OCI-LY7 (cell line): ENCODE measurements at regions not wholly inside any gene's neighbourhood (a gene's known extent, or its start where the extent isn't known, plus 50 kb on each side); places are given as distances from the start of the nearest gene placed in this dataset.

Source experiments
- BruUV-seq: library from RNA; stranded (reverse); fragments of 400-500 nt; replicated peaks from 2 replicates; lab custom pipeline; 2021; lab: Mats Ljungman, UMichigan
- CTCF ChIA-PET: fragments of 300-600 bp; sonication (Branson Sonifier 250); formaldehyde crosslinking; loops from one replicate; lab custom pipeline; 2022; ENCODE audit warnings: antibody characterized with exemption; ENCODE audit not compliant: unreplicated experiment; lab: Charles Lee
- POLR2A ChIA-PET: fragments of 300-600 bp; sonication (Branson Sonifier 250); formaldehyde crosslinking; loops from one replicate; lab custom pipeline; 2022; ENCODE audit warnings: antibody characterized with exemption; lab: Charles Lee
- DNase-seq: peaks from one replicate; pipeline ENCODE4 v3.0.0-alpha.2; 2015; ENCODE audit warnings: low spot score
- H2AFZ ChIP-seq: fragments of 200-600 bp; sonication (generic), shearing (Covaris generic); 2 replicates; pipeline ENCODE4 v1.6.1; 2014; ENCODE audit warnings: mild to moderate bottlenecking, antibody characterized with exemption, low read length, moderate library complexity
- H3K27ac ChIP-seq: fragments of 200-600 bp; sonication (generic); 2 replicates; pipeline ENCODE4 v1.5.1; 2014; ENCODE audit warnings: mixed run types, low read depth, mild to moderate bottlenecking, moderate library complexity, low read length, inconsistent platforms; ENCODE audit not compliant: poor library complexity, severe bottlenecking
- H3K36me3 ChIP-seq: fragments of 200-600 bp; sonication (generic); 2 replicates; pipeline ENCODE4 v1.6.1; 2014; ENCODE audit warnings: mild to moderate bottlenecking, antibody characterized with exemption, low read length, moderate library complexity, mixed read lengths; ENCODE audit not compliant: insufficient read depth
- H3K4me1 ChIP-seq: fragments of 200-600 bp; sonication (generic); 2 replicates; pipeline ENCODE4 v1.5.1; 2014; ENCODE audit warnings: mild to moderate bottlenecking, low read length; ENCODE audit not compliant: insufficient read depth, poor library complexity, severe bottlenecking
- H3K4me2 ChIP-seq: fragments of 200-600 bp; sonication (generic); 2 replicates; pipeline ENCODE4 v1.6.1; 2014; ENCODE audit warnings: mild to moderate bottlenecking, low read length
- H3K4me3 ChIP-seq: fragments of 200-600 bp; sonication (generic); 2 replicates; pipeline ENCODE4 v1.5.1; 2014; ENCODE audit warnings: mild to moderate bottlenecking, low read depth, low read length; ENCODE audit not compliant: poor library complexity, severe bottlenecking
- H3K79me2 ChIP-seq: fragments of 200-600 bp; sonication (generic); 2 replicates; pipeline ENCODE4 v1.6.1; 2016; ENCODE audit warnings: low read depth, mild to moderate bottlenecking, low read length, moderate library complexity, mixed read lengths; ENCODE audit not compliant: insufficient read depth
- H3K9me2 ChIP-seq: fragments of 200-600 bp; sonication (generic); 2 replicates; pipeline ENCODE4 v1.6.1; 2016; ENCODE audit warnings: mild to moderate bottlenecking, low read length, mixed read lengths; ENCODE audit not compliant: insufficient read depth
- H3K9me3 ChIP-seq: fragments of 200-600 bp; sonication (generic); 2 replicates; pipeline ENCODE4 v1.6.1; 2014; ENCODE audit warnings: mild to moderate bottlenecking, mixed run types, low read length, mixed read lengths
- H4K20me1 ChIP-seq: fragments of 200-600 bp; sonication (generic); 2 replicates; pipeline ENCODE4 v1.6.1; 2014; ENCODE audit warnings: mild to moderate bottlenecking, antibody characterized with exemption, low read length, moderate library complexity, mixed read lengths; ENCODE audit not compliant: insufficient read depth
- EZH2phosphoT487 ChIP-seq: fragments of 200-600 bp; sonication (generic); IDR thresholded peaks from 2 replicates; pipeline ENCODE4 v1.6.1; 2018; ENCODE audit warnings: low read depth, borderline replicate concordance, mild to moderate bottlenecking, mixed run types, antibody characterized with exemption, low read length, moderate library complexity, mixed read lengths
- intact Hi-C: fragments of 100-400 bp; cut with micrococcal nuclease; formaldehyde crosslinking; loops from one replicate; pipeline ENCODE4 v1.10.0; 2022; ENCODE audit not compliant: unreplicated experiment
- TF ChIP-seq, protein P1 (sequence below): fragments of 200-600 bp; sonication (generic); conservative IDR thresholded peaks from 2 replicates; pipeline ENCODE4 v1.5.1; 2014; ENCODE audit warnings: mild to moderate bottlenecking, antibody characterized with exemption, low read length, moderate library complexity, mixed read lengths

DNA sequence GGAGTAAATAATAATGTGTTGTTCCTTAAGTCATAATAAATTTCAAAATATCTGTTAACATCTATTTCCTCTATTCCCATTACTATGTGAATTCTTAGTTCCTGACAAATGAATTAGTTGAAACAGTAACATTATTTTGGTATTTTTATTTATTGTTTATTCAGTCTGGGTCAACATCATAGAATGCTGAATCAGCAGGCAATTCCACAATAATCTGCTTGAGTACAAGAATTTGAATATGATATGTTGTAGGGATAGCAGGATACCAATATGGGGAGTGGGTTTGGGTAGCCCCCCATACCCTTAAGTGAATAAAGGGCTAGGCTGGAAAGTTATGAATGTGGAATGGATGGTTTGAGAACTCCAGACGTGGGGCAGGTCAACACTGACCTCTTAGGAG is 373.2 kb upstream of the CHD6 start:
- H3K9me2 ChIP-seq = no peaks in the 10 kb centered on the region
- H3K4me2 ChIP-seq = no peak overlapping the region
- ChIA-PET POLR2A (no interaction called here), CTCF (no interaction called here)
- H3K4me3 ChIP-seq = no peak overlapping the region
- no peaks in the 10 kb centered on the region for H3K4me1 ChIP-seq
- no peak overlapping the region for H2AFZ ChIP-seq
- no peak for DNase-seq
- intact Hi-C loops = no loop called here
- TF ChIP-seq EZH2phosphoT487 = no peak
- TF ChIP-seq, protein P1, sequence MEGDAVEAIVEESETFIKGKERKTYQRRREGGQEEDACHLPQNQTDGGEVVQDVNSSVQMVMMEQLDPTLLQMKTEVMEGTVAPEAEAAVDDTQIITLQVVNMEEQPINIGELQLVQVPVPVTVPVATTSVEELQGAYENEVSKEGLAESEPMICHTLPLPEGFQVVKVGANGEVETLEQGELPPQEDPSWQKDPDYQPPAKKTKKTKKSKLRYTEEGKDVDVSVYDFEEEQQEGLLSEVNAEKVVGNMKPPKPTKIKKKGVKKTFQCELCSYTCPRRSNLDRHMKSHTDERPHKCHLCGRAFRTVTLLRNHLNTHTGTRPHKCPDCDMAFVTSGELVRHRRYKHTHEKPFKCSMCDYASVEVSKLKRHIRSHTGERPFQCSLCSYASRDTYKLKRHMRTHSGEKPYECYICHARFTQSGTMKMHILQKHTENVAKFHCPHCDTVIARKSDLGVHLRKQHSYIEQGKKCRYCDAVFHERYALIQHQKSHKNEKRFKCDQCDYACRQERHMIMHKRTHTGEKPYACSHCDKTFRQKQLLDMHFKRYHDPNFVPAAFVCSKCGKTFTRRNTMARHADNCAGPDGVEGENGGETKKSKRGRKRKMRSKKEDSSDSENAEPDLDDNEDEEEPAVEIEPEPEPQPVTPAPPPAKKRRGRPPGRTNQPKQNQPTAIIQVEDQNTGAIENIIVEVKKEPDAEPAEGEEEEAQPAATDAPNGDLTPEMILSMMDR = no peak
- no TSS peak for BruUV-seq
- no peaks in the 10 kb centered on the region for H4K20me1 ChIP-seq
- H3K9me3 ChIP-seq = no peaks in the 10 kb centered on the region
- H3K36me3 ChIP-seq = no peaks in the 10 kb centered on the region
- H3K27ac ChIP-seq = no peak overlapping the region
- no peaks in the 10 kb centered on the region for H3K79me2 ChIP-seq

DNA sequence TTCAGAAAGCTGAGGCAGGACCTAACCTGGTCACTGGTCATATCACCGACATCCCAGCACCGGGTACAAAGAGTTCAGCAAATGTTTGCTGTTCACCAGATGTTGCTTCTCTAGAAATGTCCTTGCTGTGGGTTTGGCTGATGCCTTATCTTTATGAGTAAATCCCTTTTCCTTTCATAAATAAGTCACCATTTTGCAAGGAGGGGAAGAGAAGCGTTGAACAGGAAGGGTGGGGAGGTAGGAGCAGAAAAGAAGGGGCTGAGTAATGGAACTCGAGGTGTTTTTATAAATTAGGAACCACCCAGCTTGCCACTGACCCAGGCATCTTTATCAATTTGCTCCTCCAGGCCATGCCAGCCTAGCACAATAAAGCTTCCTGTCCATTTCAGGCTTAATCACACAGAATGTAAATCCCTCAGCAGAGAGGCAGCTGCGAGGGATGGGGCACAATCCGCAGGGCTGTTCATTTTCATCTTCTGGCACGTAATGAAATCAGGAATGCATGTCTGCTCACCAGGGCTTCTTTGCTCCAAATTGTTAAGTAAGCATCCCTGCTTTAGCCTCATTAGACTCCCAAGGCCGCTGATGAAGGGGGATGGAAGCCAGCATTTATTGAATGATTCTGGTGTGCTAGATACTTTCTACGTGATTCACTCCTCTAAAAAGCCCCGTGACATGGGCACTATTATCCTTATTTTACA is 371.9 kb upstream of the CHD6 start:
- Histone ChIP-seq H3K4me1 (no peaks in the 10 kb centered on the region), H3K27ac (no peak overlapping the region), H3K9me2 (no peaks in the 10 kb centered on the region), H3K4me2 (no peak overlapping the region), H3K36me3 (no peaks in the 10 kb centered on the region), H2AFZ (no peak overlapping the region), H3K4me3 (no peak overlapping the region), H4K20me1 (no peaks in the 10 kb centered on the region), H3K79me2 (no peaks in the 10 kb centered on the region), H3K9me3 (no peaks in the 10 kb centered on the region)
- no peak for DNase-seq
- ChIA-PET POLR2A (no interaction called here), CTCF (no interaction called here)
- no peak for TF ChIP-seq EZH2phosphoT487
- TF ChIP-seq, protein P1 = no peak
- no TSS peak for BruUV-seq
- intact Hi-C loops = no loop called here

DNA sequence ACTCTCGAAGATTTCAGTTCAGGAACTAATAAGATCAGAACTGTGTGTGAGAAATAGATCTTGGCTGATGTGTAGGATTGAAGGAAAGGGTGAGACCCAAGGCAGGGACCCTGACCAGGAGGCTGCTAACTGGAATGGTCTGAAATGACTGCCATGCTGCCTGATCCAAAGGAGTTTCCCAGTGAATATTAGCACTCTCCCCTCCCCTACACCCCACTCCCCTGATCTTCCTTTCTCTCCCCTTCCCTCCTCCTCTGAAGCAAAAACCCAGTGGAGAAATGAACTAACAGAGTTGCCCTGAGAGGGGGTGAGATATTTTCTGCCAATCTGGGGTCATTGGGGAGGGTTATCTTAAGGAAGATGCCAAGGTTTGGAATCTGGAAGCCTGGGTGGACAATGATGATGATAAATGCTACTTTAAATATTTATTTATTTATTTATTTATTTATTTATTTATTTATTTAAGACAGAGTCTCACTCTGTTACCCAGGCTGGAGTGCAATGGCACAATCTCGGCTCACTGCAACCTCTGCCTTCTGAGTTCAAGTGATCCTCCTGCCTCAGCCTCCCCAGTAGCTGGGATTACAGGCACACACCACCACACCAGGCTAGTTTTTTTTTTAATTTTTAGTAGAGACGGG is 371.0 kb upstream of the CHD6 start:
- no TSS peak for BruUV-seq
- no peaks in the 10 kb centered on the region for H3K4me1 ChIP-seq
- ChIA-PET CTCF (no interaction called here), POLR2A (no interaction called here)
- H2AFZ ChIP-seq = no peak overlapping the region
- H3K9me3 ChIP-seq = no peaks in the 10 kb centered on the region
- no peaks in the 10 kb centered on the region for H3K79me2 ChIP-seq
- DNase-seq = no peak
- H4K20me1 ChIP-seq = no peaks in the 10 kb centered on the region
- H3K9me2 ChIP-seq = no peaks in the 10 kb centered on the region
- no peak overlapping the region for H3K4me2 ChIP-seq
- no peak for TF ChIP-seq EZH2phosphoT487
- TF ChIP-seq, protein P1 = no peak
- H3K36me3 ChIP-seq = no peaks in the 10 kb centered on the region
- H3K27ac ChIP-seq = no peak overlapping the region
- no peak overlapping the region for H3K4me3 ChIP-seq
- intact Hi-C loops = no loop called here
